ENCODE measurements at regions not wholly inside any gene's neighbourhood (a gene's known extent, or its start where the extent isn't known, plus 50 kb on each side); places are given as distances from the start of the nearest gene placed in this dataset.

DNA sequence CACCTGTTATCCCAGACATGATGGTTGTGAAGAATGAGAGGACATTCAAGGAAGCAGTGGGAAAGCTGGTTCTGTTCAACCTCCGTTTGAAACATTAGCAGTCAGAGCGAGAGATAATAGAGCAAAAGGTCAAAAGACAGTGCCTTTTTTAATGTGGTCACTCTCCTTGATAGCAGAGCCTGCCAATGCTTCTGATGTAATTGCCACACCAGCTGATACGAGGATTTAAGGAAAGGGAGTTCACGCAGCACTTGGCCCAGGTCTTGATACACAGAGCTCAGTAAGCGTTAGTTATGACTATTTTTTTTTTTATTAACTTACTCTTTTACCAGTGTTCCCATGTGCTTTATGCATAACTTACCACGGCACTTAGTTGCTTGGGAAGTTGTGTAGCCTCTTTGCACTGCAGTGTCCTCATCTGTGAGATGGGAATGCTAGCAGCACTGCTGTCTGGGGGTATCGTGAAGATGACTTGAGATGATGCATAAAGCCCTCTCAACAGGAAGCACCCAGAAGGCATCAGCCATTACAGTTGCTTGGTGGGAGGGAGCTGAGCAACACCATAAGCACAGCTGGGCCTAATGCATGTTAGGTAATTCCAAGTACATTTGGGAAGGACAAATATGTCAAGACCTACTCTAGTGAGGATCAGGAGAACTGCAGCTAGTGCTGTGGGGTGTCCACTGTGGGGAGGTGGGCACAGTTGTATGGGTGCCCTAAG lies 123.3 kb upstream of the RASGRP1 start:
- intact Hi-C loops (cut with micrococcal nuclease): no loop called here
- H3K4me1 Mint-ChIP-seq (ENCODE audit: low read depth): peaks cover 32% of the 10 kb centered on the region
- no peaks in the 10 kb centered on the region for H3K36me3 Mint-ChIP-seq (ENCODE audit: low read depth)
- no peak overlapping the region for H3K4me3 Mint-ChIP-seq
- H3K27me3 Mint-ChIP-seq: no peaks in the 10 kb centered on the region
- no peak overlapping the region for H3K27ac Mint-ChIP-seq
- no peaks in the 10 kb centered on the region for H3K9me3 Mint-ChIP-seq

- Mint-ChIP-seq H3K27ac (no peak overlapping the region), H3K4me3 (no peak overlapping the region), H3K36me3 (ENCODE audit: low read depth) (no peaks in the 10 kb centered on the region), H3K27me3 (no peaks in the 10 kb centered on the region), H3K4me1 (ENCODE audit: low read depth) (peaks cover 32% of the 10 kb centered on the region), H3K9me3 (no peaks in the 10 kb centered on the region)
- intact Hi-C loops (cut with micrococcal nuclease): no loop called here
Observed at GRCh38 chr15:38688761-38689160, 124.1 kb upstream of the RASGRP1 start.

- Mint-ChIP-seq H3K4me3 (no peak overlapping the region), H3K9me3 (no peaks in the 10 kb centered on the region), H3K27me3 (no peaks in the 10 kb centered on the region), H3K27ac (no peak overlapping the region), H3K4me1 (ENCODE audit: low read depth) (peaks cover 25% of the 10 kb centered on the region), H3K36me3 (ENCODE audit: low read depth) (no peaks in the 10 kb centered on the region)
- intact Hi-C loops (cut with micrococcal nuclease): no loop called here
Observed at GRCh38 chr15:38689522-38689921, 124.9 kb upstream of the RASGRP1 start.

DNA sequence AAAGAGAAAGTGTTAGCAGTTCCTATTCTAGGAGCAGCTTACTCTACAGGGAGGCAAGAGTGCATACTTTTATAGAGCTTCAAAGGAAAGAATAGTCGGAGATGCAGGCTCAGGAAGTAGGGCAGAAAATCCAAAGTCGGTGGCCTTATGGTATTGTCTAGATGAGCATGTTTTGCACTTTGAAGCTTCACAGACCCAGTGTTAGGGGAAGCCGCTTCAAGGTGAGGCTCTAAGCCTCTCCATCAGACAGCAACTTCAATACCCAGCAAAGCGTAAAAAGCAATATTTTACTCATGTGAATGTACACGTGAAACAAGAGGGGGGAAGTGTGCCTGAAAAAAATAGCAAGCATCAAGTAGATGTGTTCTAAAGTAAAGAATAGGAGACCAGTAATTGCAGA lies 125.6 kb upstream of the RASGRP1 start:
- no peaks in the 10 kb centered on the region for H3K36me3 Mint-ChIP-seq (ENCODE audit: low read depth)
- H3K4me3 Mint-ChIP-seq: no peak overlapping the region
- H3K27ac Mint-ChIP-seq: no peak overlapping the region
- H3K4me1 Mint-ChIP-seq (ENCODE audit: low read depth): peaks cover 18% of the 10 kb centered on the region
- no peaks in the 10 kb centered on the region for H3K27me3 Mint-ChIP-seq
- H3K9me3 Mint-ChIP-seq: no peaks in the 10 kb centered on the region
- intact Hi-C loops (cut with micrococcal nuclease): loop anchor here (2.0 kb wide), 2 partner anchors 215 to 249 kb away; no protein-coding TSS in a partner anchor

DNA sequence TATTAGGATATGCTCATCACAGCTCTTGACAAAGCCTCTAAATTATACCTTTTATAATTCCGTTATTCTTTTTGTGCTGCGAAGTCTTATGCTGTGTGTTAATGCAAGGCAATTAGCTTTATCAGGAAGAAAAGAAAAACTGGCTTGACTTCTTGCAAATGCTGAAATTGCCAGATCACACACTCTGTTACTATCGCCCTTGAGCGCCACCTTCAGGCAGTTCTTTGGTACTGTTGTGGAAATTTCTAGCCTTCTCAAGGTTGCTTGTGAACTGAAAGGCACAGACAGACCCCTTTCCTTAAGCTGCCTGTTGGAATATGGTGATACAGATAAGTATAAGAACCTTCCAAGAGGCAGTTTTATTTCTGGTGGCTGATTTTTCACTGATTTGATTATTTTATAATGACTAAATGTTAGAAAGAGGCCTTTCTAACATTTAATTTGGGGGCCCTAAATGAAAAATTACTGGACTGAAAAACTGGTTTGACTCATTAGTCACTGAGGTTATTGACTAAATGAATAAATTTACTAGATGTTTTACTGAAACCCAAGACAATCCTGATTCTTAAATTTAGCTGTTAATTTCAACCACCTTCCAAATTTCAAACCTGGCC lies 126.2 kb upstream of the RASGRP1 start:
- Mint-ChIP-seq H3K4me3 (no peak overlapping the region), H3K4me1 (ENCODE audit: low read depth) (peaks cover 16% of the 10 kb centered on the region)

DNA sequence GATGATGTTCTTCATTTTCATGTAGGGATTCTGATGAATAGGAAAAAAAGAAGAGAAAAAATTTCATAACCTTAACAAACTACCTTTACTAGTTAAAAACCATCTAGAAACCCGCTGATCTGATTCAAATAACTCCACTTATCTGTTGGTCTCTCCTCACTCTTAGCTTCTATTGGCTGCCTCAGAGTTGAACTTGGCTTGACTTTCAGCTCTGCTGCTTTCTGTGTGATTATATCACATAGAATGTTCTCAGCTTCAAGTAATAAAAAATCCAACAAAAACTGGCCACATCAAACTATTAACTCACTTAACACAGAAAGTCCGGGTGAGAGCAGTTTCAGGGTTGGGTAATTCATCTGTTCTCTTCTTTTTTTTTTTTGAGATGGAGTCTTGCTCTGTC lies 126.8 kb upstream of the RASGRP1 start:
- H3K36me3 Mint-ChIP-seq (ENCODE audit: low read depth): no peaks in the 10 kb centered on the region
- intact Hi-C loops (cut with micrococcal nuclease): loop anchor here (2.0 kb wide), 2 partner anchors 217 to 251 kb away; no protein-coding TSS in a partner anchor
- no peak overlapping the region for H3K27ac Mint-ChIP-seq
- no peak overlapping the region for H3K4me3 Mint-ChIP-seq
- no peaks in the 10 kb centered on the region for H3K27me3 Mint-ChIP-seq
- no peaks in the 10 kb centered on the region for H3K9me3 Mint-ChIP-seq
- peaks cover 16% of the 10 kb centered on the region for H3K4me1 Mint-ChIP-seq (ENCODE audit: low read depth)

More for the DNA sequence above, 126.2 kb upstream of the RASGRP1 start:
- intact Hi-C loops (cut with micrococcal nuclease): loop anchor here (2.0 kb wide), 2 partner anchors 216 to 250 kb away; no protein-coding TSS in a partner anchor
- H3K27ac Mint-ChIP-seq: no peak overlapping the region
- no peaks in the 10 kb centered on the region for H3K36me3 Mint-ChIP-seq (ENCODE audit: low read depth)
- H3K9me3 Mint-ChIP-seq: no peaks in the 10 kb centered on the region
- no peaks in the 10 kb centered on the region for H3K27me3 Mint-ChIP-seq

GRCh38 chr15:38691965-38692788 lies 127.6 kb upstream of the RASGRP1 start:
- Mint-ChIP-seq H3K27me3 (no peaks in the 10 kb centered on the region), H3K9me3 (no peaks in the 10 kb centered on the region), H3K27ac (no peak overlapping the region), H3K4me1 (ENCODE audit: low read depth) (peaks cover 16% of the 10 kb centered on the region), H3K4me3 (no peak overlapping the region), H3K36me3 (ENCODE audit: low read depth) (no peaks in the 10 kb centered on the region)
- intact Hi-C loops (cut with micrococcal nuclease): loop anchor here (2.0 kb wide), 2 partner anchors 217 to 251 kb away; no protein-coding TSS in a partner anchor

DNA sequence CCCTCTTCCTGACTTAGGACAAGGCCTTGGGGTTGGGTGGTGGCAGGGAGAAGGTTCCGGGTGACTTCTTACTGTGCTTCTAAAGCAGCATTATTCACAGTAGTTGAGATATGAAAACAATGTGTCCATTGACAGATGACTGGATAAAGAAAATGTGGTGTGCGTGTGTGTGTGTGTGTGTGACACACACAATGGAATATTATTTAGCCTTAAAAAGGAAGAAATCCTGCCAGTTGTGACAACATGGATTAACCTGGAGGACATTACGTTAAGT lies 128.1 kb upstream of the RASGRP1 start:
- Mint-ChIP-seq H3K36me3 (ENCODE audit: low read depth) (no peaks in the 10 kb centered on the region), H3K9me3 (no peaks in the 10 kb centered on the region), H3K4me3 (no peak overlapping the region), H3K27me3 (no peaks in the 10 kb centered on the region), H3K27ac (no peak overlapping the region), H3K4me1 (ENCODE audit: low read depth) (peaks cover 16% of the 10 kb centered on the region)
- intact Hi-C loops (cut with micrococcal nuclease): no loop called here

- Mint-ChIP-seq H3K27ac (no peak overlapping the region), H3K36me3 (ENCODE audit: low read depth) (no peaks in the 10 kb centered on the region), H3K9me3 (no peaks in the 10 kb centered on the region), H3K27me3 (no peaks in the 10 kb centered on the region), H3K4me3 (no peak overlapping the region), H3K4me1 (ENCODE audit: low read depth) (no peaks in the 10 kb centered on the region)
- intact Hi-C loops (cut with micrococcal nuclease): loop anchor here (5.0 kb wide), 1 partner anchor 698 kb away; no protein-coding TSS in a partner anchor
Observed at GRCh38 chr15:38695249-38696108, 130.9 kb upstream of the RASGRP1 start.

DNA sequence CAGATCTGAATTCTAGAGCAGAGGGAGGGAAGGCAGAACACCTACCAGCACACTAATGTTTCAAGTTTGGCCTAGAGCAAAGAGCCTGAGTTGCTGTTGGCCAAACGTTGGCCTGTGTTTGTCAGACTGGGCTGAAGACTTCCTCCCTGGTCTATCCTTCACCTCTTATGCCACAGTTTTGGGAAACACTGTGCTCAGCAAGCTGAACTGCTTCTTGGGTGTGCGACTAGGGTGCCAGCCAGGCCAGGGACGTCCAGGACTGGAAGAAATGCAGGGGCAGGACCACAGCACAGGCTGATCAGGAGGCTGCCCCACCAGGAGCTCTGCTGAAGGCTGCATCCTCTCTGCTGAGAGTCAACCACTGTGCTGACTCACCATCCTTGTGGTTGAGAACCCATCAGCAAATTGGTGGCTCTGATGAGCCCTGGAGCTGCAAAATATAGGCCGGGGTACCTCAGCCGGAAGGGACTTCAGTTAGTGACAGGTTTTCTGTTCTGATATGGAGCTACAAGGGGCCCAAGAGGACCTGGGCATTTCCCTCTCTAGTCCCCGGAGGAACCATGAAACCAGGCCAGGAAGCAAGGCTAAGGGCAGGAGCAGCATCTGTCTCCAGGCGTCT lies 131.6 kb upstream of the RASGRP1 start:
- Mint-ChIP-seq H3K27ac (no peak overlapping the region), H3K36me3 (ENCODE audit: low read depth) (no peaks in the 10 kb centered on the region)
- intact Hi-C loops (cut with micrococcal nuclease): loop anchor here (5.0 kb wide), 1 partner anchor 699 kb away; no protein-coding TSS in a partner anchor

GRCh38 chr15:38696790-38697495 lies 132.3 kb upstream of the RASGRP1 start:
- H3K27ac Mint-ChIP-seq: no peak overlapping the region
- intact Hi-C loops (cut with micrococcal nuclease): loop anchor here (5.0 kb wide), 1 partner anchor 700 kb away; no protein-coding TSS in a partner anchor
- H3K9me3 Mint-ChIP-seq: no peaks in the 10 kb centered on the region
- no peak overlapping the region for H3K4me3 Mint-ChIP-seq
- no peaks in the 10 kb centered on the region for H3K4me1 Mint-ChIP-seq (ENCODE audit: low read depth)
- no peaks in the 10 kb centered on the region for H3K36me3 Mint-ChIP-seq (ENCODE audit: low read depth)
- H3K27me3 Mint-ChIP-seq: no peaks in the 10 kb centered on the region

More for the DNA sequence above, 131.6 kb upstream of the RASGRP1 start:
- no peaks in the 10 kb centered on the region for H3K27me3 Mint-ChIP-seq
- no peaks in the 10 kb centered on the region for H3K9me3 Mint-ChIP-seq
- no peaks in the 10 kb centered on the region for H3K4me1 Mint-ChIP-seq (ENCODE audit: low read depth)
- H3K4me3 Mint-ChIP-seq: no peak overlapping the region

DNA sequence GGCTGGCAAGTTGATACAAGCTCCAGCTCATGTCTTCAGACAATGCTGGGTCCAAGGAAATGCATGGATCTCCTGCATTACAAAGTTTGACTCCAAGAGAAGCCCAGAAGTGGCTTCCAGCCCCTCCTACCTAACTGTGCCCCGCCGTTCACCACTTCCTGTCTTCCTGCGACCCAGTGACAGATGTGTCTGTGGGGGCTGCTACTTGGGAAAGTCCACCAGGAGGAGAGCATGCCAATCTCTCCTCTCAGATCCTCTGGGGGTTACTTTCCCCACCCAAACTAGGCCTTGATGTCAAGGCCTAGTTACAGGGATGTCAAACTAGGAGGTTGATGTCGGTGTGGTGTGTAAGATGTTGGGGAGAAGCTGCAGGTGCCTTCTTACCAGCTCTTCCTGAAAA lies 133.6 kb upstream of the RASGRP1 start:
- no peaks in the 10 kb centered on the region for H3K27me3 Mint-ChIP-seq
- no peak overlapping the region for H3K27ac Mint-ChIP-seq
- no peaks in the 10 kb centered on the region for H3K4me1 Mint-ChIP-seq (ENCODE audit: low read depth)
- H3K9me3 Mint-ChIP-seq: no peaks in the 10 kb centered on the region
- intact Hi-C loops (cut with micrococcal nuclease): loop anchor here (5.0 kb wide), 1 partner anchor 701 kb away; no protein-coding TSS in a partner anchor
- no peaks in the 10 kb centered on the region for H3K36me3 Mint-ChIP-seq (ENCODE audit: low read depth)
- H3K4me3 Mint-ChIP-seq: no peak overlapping the region

All from dendritic cell treated with granulocyte-macrophage colony-stimulating factor and Interleukin-4, amounts not matched to agents 40 ng/mL and 50 ng/mL, for 4 days (primary cell).